ENCODE measurements at regions not wholly inside any gene's neighbourhood (a gene's known extent, or its start where the extent isn't known, plus 50 kb on each side); places are given as distances from the start of the nearest gene placed in this dataset.
"Not testable (repeated sequence)": the region's sequence is repeated elsewhere in the genome, so short reads cannot be mapped to it uniquely, and the experiment has no call there.

- no peak for DNase-seq
These were observed 300.2 kb upstream of the SYNCRIP start for GRCh38 chr6:85942844-85943243.

- DNase-seq, result no peak
These were observed 294.2 kb upstream of the SYNCRIP start for GRCh38 chr6:85936916-85937315.

GRCh38 chr6:85923013-85923430 lies 280.3 kb upstream of the SYNCRIP start:
- no peak for DNase-seq

- no peak for DNase-seq
These were observed 278.1 kb upstream of the SYNCRIP start for GRCh38 chr6:85920782-85921181.

GRCh38 chr6:85917522-85917921 lies 274.8 kb upstream of the SYNCRIP start:
- no peak for DNase-seq

- no peak for DNase-seq
These were observed 270.3 kb upstream of the SYNCRIP start for GRCh38 chr6:85913001-85913400.

- DNase-seq, result no peak
These were observed 269.9 kb upstream of the SYNCRIP start for GRCh38 chr6:85912582-85912981.

- DNase-seq, result no peak
These were observed 268.4 kb upstream of the SYNCRIP start for GRCh38 chr6:85911067-85911466.

GRCh38 chr6:85908120-85908519 lies 265.4 kb upstream of the SYNCRIP start:
- DNase-seq, result not testable (repeated sequence)

GRCh38 chr6:85892346-85892745 lies 249.7 kb upstream of the SYNCRIP start:
- DNase-seq, result no peak

- DNase-seq, result no peak
These were observed 244.8 kb upstream of the SYNCRIP start for GRCh38 chr6:85887461-85887860.

GRCh38 chr6:85868685-85869084 lies 226.0 kb upstream of the SYNCRIP start:
- DNase-seq, result no peak

GRCh38 chr6:85867595-85867994 lies 224.9 kb upstream of the SYNCRIP start:
- DNase-seq, result no peak

GRCh38 chr6:85866758-85867401 lies 224.2 kb upstream of the SYNCRIP start:
- DNase-seq, result no peak

- DNase-seq, result no peak
These were observed 223.7 kb upstream of the SYNCRIP start for GRCh38 chr6:85866370-85866730.

GRCh38 chr6:85865420-85866369 lies 223.0 kb upstream of the SYNCRIP start:
- no peak for DNase-seq

- no peak for DNase-seq
These were observed 222.0 kb upstream of the SYNCRIP start for GRCh38 chr6:85864453-85865401.

- no peak for DNase-seq
These were observed 213.5 kb upstream of the SYNCRIP start for GRCh38 chr6:85856235-85856634.

- not testable (repeated sequence) for DNase-seq
These were observed 195.8 kb upstream of the SYNCRIP start for GRCh38 chr6:85838351-85839119.

- DNase-seq, result no peak
These were observed 186.3 kb upstream of the SYNCRIP start for GRCh38 chr6:85828973-85829372.

GRCh38 chr6:85826997-85827396 lies 184.3 kb upstream of the SYNCRIP start:
- no peak for DNase-seq

GRCh38 chr6:85824329-85824728 lies 181.6 kb upstream of the SYNCRIP start:
- DNase-seq, result no peak

Data from CD4-positive, alpha-beta T cell treated with Interleukin-17A for 4 hours (primary cell).